NB4 (cell line): ENCODE measurements at regions not wholly inside any gene's neighbourhood (a gene's known extent, or its start where the extent isn't known, plus 50 kb on each side); places are given as distances from the start of the nearest gene placed in this dataset.
"Not testable (repeated sequence)": the region's sequence is repeated elsewhere in the genome, so short reads cannot be mapped to it uniquely, and the experiment has no call there.

ENCODE experiments used
- MYC ChIP-seq: IDR thresholded peaks from 2 replicates; pipeline ENCODE4 v1.6.1; 2011; ENCODE audit warnings: low read depth, low read length
- POLR2A ChIP-seq: IDR thresholded peaks from 2 replicates; pipeline ENCODE4 v1.6.1; 2011; ENCODE audit warnings: mild to moderate bottlenecking; ENCODE audit not compliant: insufficient read length; ENCODE audit errors: extremely low read depth
- TF ChIP-seq, protein P1 (sequence below): IDR thresholded peaks from one replicate; pipeline ENCODE4 v1.5.1; 2012; ENCODE audit warnings: low read depth, low read length
- TF ChIP-seq, protein P2 (sequence below): IDR thresholded peaks from 2 replicates; pipeline ENCODE4 v1.6.1; 2011; ENCODE audit warnings: low read depth, low read length

DNA sequence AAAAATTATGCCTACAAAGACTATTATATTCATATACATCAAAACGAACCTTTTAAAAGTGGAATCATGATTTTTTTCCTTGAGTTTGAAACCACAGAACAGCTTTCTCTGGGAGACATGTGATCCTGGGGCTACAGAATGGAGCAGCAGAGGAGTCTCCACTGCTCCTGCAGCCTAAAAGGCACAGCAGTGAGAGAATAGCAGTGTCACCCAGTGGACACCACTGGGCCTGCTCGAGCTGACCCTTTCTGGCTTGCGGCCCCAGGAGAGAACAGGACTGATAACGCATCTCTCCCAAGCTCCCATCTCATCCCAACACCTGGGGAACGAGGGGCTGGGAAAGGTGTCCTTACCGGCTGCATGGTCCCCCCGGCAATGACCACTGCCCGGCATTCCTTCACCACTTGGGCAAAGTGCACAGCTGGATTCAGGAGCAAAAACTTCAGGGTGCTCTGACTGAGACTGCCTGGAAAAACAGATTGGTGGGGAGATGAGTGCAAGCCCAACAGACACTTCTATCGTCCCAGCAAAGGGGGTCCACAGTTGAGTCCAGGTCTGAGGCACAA, 183.5 kb downstream of the KLRB1 start:
- TF ChIP-seq, protein P1, sequence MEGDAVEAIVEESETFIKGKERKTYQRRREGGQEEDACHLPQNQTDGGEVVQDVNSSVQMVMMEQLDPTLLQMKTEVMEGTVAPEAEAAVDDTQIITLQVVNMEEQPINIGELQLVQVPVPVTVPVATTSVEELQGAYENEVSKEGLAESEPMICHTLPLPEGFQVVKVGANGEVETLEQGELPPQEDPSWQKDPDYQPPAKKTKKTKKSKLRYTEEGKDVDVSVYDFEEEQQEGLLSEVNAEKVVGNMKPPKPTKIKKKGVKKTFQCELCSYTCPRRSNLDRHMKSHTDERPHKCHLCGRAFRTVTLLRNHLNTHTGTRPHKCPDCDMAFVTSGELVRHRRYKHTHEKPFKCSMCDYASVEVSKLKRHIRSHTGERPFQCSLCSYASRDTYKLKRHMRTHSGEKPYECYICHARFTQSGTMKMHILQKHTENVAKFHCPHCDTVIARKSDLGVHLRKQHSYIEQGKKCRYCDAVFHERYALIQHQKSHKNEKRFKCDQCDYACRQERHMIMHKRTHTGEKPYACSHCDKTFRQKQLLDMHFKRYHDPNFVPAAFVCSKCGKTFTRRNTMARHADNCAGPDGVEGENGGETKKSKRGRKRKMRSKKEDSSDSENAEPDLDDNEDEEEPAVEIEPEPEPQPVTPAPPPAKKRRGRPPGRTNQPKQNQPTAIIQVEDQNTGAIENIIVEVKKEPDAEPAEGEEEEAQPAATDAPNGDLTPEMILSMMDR = not testable (repeated sequence)
- TF ChIP-seq, protein P2, sequence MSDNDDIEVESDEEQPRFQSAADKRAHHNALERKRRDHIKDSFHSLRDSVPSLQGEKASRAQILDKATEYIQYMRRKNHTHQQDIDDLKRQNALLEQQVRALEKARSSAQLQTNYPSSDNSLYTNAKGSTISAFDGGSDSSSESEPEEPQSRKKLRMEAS = not testable (repeated sequence)
- not testable (repeated sequence) for TF ChIP-seq POLR2A, MYC
